HEK293 (cell line): ENCODE measurements at regions not wholly inside any gene's neighbourhood (a gene's known extent, or its start where the extent isn't known, plus 50 kb on each side); places are given as distances from the start of the nearest gene placed in this dataset.
"Not testable (repeated sequence)": the region's sequence is repeated elsewhere in the genome, so short reads cannot be mapped to it uniquely, and the experiment has no call there.

Experiments used
- CTCF ChIA-PET: fragments of 350-600 bp; formaldehyde crosslinking; extraction: SDS; loops from one replicate; lab custom pipeline; 2021; ENCODE audit warnings: antibody characterized with exemption; lab: Yijun Ruan, JAX
- POLR2A ChIA-PET: fragments of 300-600 bp; formaldehyde crosslinking; extraction: SDS; loops from one replicate; lab custom pipeline; 2020; ENCODE audit warnings: antibody characterized with exemption, inconsistent platforms; lab: Yijun Ruan, JAX
- H3K27ac ChIP-seq: fragments of 200-500 bp; sonication (Bioruptor generic); 2 replicates; pipeline ENCODE4 v1.5.1; 2014; ENCODE audit warnings: low read depth, low read length, control low read depth, inconsistent platforms; ENCODE audit errors: extremely low read depth
- H3K36me3 ChIP-seq, 2 experiments: fragments of 200-500 bp in 1 of 2; sonication (Bioruptor generic) in 1 of 2; 1 replicate in 1 of 2; 2 replicates in 1 of 2; pipeline ENCODE4 v1.5.1; 2014 to 2017; ENCODE audit warnings: inconsistent platforms in 2 of 2, low read length in 2 of 2; ENCODE audit not compliant: control insufficient read depth in 2 of 2, insufficient read depth in 1 of 2
- H3K4me1 ChIP-seq: fragments of 200-500 bp; sonication (Bioruptor generic); 2 replicates; pipeline ENCODE4 v1.5.1; 2014; ENCODE audit warnings: mild to moderate bottlenecking, low read length, inconsistent platforms; ENCODE audit not compliant: control insufficient read depth, insufficient read depth
- H3K4me3 ChIP-seq: 2 replicates; pipeline ENCODE4 v1.5.1; 2011; ENCODE audit warnings: low read depth, mild to moderate bottlenecking, control low read depth, low read length, moderate library complexity
- H3K9me3 ChIP-seq: fragments of 200-500 bp; sonication (Bioruptor generic); 2 replicates; pipeline ENCODE4 v1.5.1; 2014; ENCODE audit warnings: low read depth, low read length, inconsistent platforms; ENCODE audit not compliant: control insufficient read depth, insufficient read depth
- BCL6B ChIP-seq: fragments of 450-650 bp; formaldehyde crosslinking; IDR thresholded peaks from 2 replicates; pipeline ENCODE4 v1.5.1; 2017; ENCODE audit warnings: missing biosample characterization, missing genetic modification characterization
- GLIS1 ChIP-seq: fragments of 450-650 bp; formaldehyde crosslinking; IDR thresholded peaks from 2 replicates; pipeline ENCODE4 v1.5.1; 2016; ENCODE audit warnings: missing biosample characterization, missing genetic modification characterization
- MEIS1 ChIP-seq: sonication (generic); formaldehyde crosslinking; IDR thresholded peaks from 2 replicates; pipeline ENCODE4 v1.8.1; 2022; ENCODE audit warnings: missing genetic modification reagents, mild to moderate bottlenecking, borderline replicate concordance
- PBX3 ChIP-seq: sonication (generic); formaldehyde crosslinking; IDR thresholded peaks from 2 replicates; pipeline ENCODE4 v1.8.1; 2022; ENCODE audit warnings: mild to moderate bottlenecking, moderate library complexity, missing genetic modification reagents
- PRDM1 ChIP-seq: fragments of 450-650 bp; formaldehyde crosslinking; IDR thresholded peaks from 2 replicates; pipeline ENCODE4; 2016; ENCODE audit warnings: missing biosample characterization, missing genetic modification characterization
- PRDM4 ChIP-seq: fragments of 450-650 bp; formaldehyde crosslinking; IDR thresholded peaks from 2 replicates; pipeline ENCODE4 v1.5.1; 2017; ENCODE audit warnings: missing biosample characterization, missing genetic modification characterization
- ZBTB26 ChIP-seq: fragments of 450-650 bp; formaldehyde crosslinking; optimal IDR thresholded peaks from 2 replicates; pipeline ENCODE3; 2016; ENCODE audit warnings: missing biosample characterization, mild to moderate bottlenecking, missing genetic modification characterization
- ZBTB44 ChIP-seq: fragments of 450-650 bp; IDR thresholded peaks from 2 replicates; pipeline ENCODE4 v1.5.1; 2018; ENCODE audit warnings: missing biosample characterization, mild to moderate bottlenecking, missing genetic modification characterization
- ZIC2 ChIP-seq: fragments of 450-650 bp; formaldehyde crosslinking; IDR thresholded peaks from 2 replicates; pipeline ENCODE4 v1.5.1; 2016; ENCODE audit warnings: missing biosample characterization, missing genetic modification characterization
- ZNF175 ChIP-seq: fragments of 450-650 bp; formaldehyde crosslinking; IDR thresholded peaks from 2 replicates; pipeline ENCODE4 v1.5.1; 2016; ENCODE audit warnings: missing biosample characterization, missing genetic modification characterization
- ZNF19 ChIP-seq: fragments of 450-650 bp; formaldehyde crosslinking; IDR thresholded peaks from 2 replicates; pipeline ENCODE4; 2016; ENCODE audit warnings: missing biosample characterization, missing genetic modification characterization, low read depth
- ZNF266 ChIP-seq: fragments of 450-650 bp; formaldehyde crosslinking; IDR thresholded peaks from 2 replicates; pipeline ENCODE4 v1.5.1; 2016; ENCODE audit warnings: missing biosample characterization, missing genetic modification characterization, low read depth
- ZNF555 ChIP-seq: fragments of 450-650 bp; formaldehyde crosslinking; conservative IDR thresholded peaks from 2 replicates; pipeline ENCODE4 v1.5.1; 2017; ENCODE audit warnings: missing biosample characterization, mild to moderate bottlenecking, missing genetic modification characterization, inconsistent platforms
- ZNF621 ChIP-seq: fragments of 450-650 bp; formaldehyde crosslinking; IDR thresholded peaks from 2 replicates; pipeline ENCODE4 v1.5.1; 2017; ENCODE audit warnings: missing biosample characterization, missing genetic modification characterization
- ZNF624 ChIP-seq: fragments of 450-650 bp; formaldehyde crosslinking; IDR thresholded peaks from 2 replicates; pipeline ENCODE4 v1.5.1; 2017; ENCODE audit warnings: missing biosample characterization, missing genetic modification characterization
- ZNF792 ChIP-seq: fragments of 450-650 bp; formaldehyde crosslinking; IDR thresholded peaks from 2 replicates; pipeline ENCODE4 v1.5.1; 2016; ENCODE audit warnings: missing biosample characterization, missing genetic modification characterization
- ZNF843 ChIP-seq: fragments of 450-650 bp; formaldehyde crosslinking; IDR thresholded peaks from 2 replicates; pipeline ENCODE4 v1.5.1; 2016; ENCODE audit warnings: missing biosample characterization, missing genetic modification characterization

GRCh38 chr6:76856065-76856464, 607.2 kb downstream of the HTR1B start:
- ChIA-PET CTCF (no interaction called here), POLR2A (no interaction called here)
- H3K9me3 ChIP-seq: no peaks in the 10 kb centered on the region
- H3K27ac ChIP-seq: no peak overlapping the region
- TF ChIP-seq ZBTB44 (no peak), BCL6B (tag by site-specific recombination) (no peak), ZNF266 (tag by site-specific recombination) (no peak), ZNF621 (tag by site-specific recombination) (no peak), ZNF555 (tag by site-specific recombination) (no peak), PBX3 (CRISPR knock-in tag) (no peak), PRDM4 (tag by site-specific recombination) (no peak), GLIS1 (no peak), ZNF792 (tag by site-specific recombination) (no peak), ZNF624 (tag by site-specific recombination) (no peak), ZNF19 (tag by site-specific recombination) (no peak), MEIS1 (CRISPR knock-in tag) (no peak), ZNF843 (tag by site-specific recombination) (no peak), ZIC2 (no peak), ZBTB26 (tag by site-specific recombination) (no peak)
- H3K4me3 ChIP-seq: no peak overlapping the region
- H3K36me3 ChIP-seq: no peaks in the 10 kb centered on the region
- no peaks in the 10 kb centered on the region for H3K4me1 ChIP-seq

GRCh38 chr6:76852776-76853175, 610.5 kb downstream of the HTR1B start:
- Histone ChIP-seq H3K9me3 (no peaks in the 10 kb centered on the region), H3K4me1 (no peaks in the 10 kb centered on the region), H3K4me3 (no peak overlapping the region), H3K27ac (no peak overlapping the region), H3K36me3 (no peaks in the 10 kb centered on the region)
- POLR2A ChIA-PET: no interaction called here
- CTCF ChIA-PET: interaction anchor here (0.6 to 1.1 kb wide), 3 partner anchors 9 to 724 kb away, joined by 3 to 7 read pairs (median 4); no protein-coding TSS in a partner anchor
- TF ChIP-seq ZNF175 (no peak), PRDM1 (tag by site-specific recombination) (0 out of 2 replicates have a peak, but pooled peaks have one; percentile 12)
- TF ChIP-seq, all 188 proteins: peak for 1

- H3K9me3 ChIP-seq, H3K4me1 ChIP-seq, POLR2A ChIA-PET, H3K27ac ChIP-seq, H3K4me3 ChIP-seq, H3K36me3 ChIP-seq: not testable (repeated sequence)
- CTCF ChIA-PET: interaction anchor here (0.6 to 2.8 kb wide), 3 partner anchors 12 to 917 kb away, joined by 3 to 14 read pairs (median 3); no protein-coding TSS in a partner anchor
Measured at GRCh38 chr6:76849274-76849970, 613.9 kb downstream of the HTR1B start.
